PC-3 (cell line): ENCODE measurements at regions not wholly inside any gene's neighbourhood (a gene's known extent, or its start where the extent isn't known, plus 50 kb on each side); places are given as distances from the start of the nearest gene placed in this dataset.

Experiments
- ATAC-seq: fragments of 200-7000 bp; cut with Tn5 transposase; 2 replicates; pipeline ENCODE4 v1.9.1; 2020; ENCODE audit warnings: mild to moderate bottlenecking, moderate library complexity
- BruUV-seq: library from RNA; stranded (reverse); fragments of 400-500 nt; replicated peaks from 2 replicates; lab custom pipeline; 2021; lab: Mats Ljungman, UMichigan
- CTCF ChIA-PET: fragments of 300-600 bp; sonication (Branson Sonifier 250); formaldehyde crosslinking; loops from one replicate; lab custom pipeline; 2022; ENCODE audit warnings: antibody characterized with exemption; lab: Charles Lee
- POLR2A ChIA-PET: fragments of 300-600 bp; sonication (Branson Sonifier 250); formaldehyde crosslinking; loops from one replicate; lab custom pipeline; 2022; ENCODE audit warnings: antibody characterized with exemption; ENCODE audit not compliant: unreplicated experiment; lab: Charles Lee
- DNase-seq: peaks from one replicate; pipeline ENCODE4 v3.0.0-alpha.2; 2015
- H2AFZ ChIP-seq: fragments of 300-600 bp; sonication (generic); 2 replicates; pipeline ENCODE4 v1.6.0; 2016; ENCODE audit warnings: antibody characterized with exemption, low read length
- H3F3A ChIP-seq: fragments of 300-600 bp; sonication (generic); one replicate; pipeline ENCODE4 v1.6.0; 2017; ENCODE audit warnings: antibody characterized with exemption, low read length, control low read depth, mild to moderate bottlenecking; ENCODE audit not compliant: unreplicated experiment
- H3K27ac ChIP-seq: fragments of 300-600 bp; sonication (generic); 2 replicates; pipeline ENCODE4 v1.5.1; 2016; ENCODE audit warnings: mild to moderate bottlenecking, low read length
- H3K27me3 ChIP-seq: fragments of 300-600 bp; sonication (generic); 2 replicates; pipeline ENCODE4 v1.6.1; 2016; ENCODE audit warnings: low read length, mixed read lengths
- H3K36me3 ChIP-seq: fragments of 300-600 bp; sonication (generic); 2 replicates; pipeline ENCODE4 v1.6.1; 2016; ENCODE audit warnings: low read depth, mixed run types, low read length, mixed read lengths
- H3K4me1 ChIP-seq: fragments of 300-600 bp; sonication (generic); 2 replicates; pipeline ENCODE4 v1.5.1; 2016; ENCODE audit warnings: low read length; ENCODE audit not compliant: insufficient read depth
- H3K4me2 ChIP-seq: fragments of 300-600 bp; sonication (generic); 2 replicates; pipeline ENCODE4 v1.6.0; 2016; ENCODE audit warnings: low read length
- H3K4me3 ChIP-seq: fragments of 300-600 bp; sonication (generic); 2 replicates; pipeline ENCODE4 v1.5.1; 2016; ENCODE audit warnings: mild to moderate bottlenecking, low read length, mixed read lengths
- H3K79me2 ChIP-seq: fragments of 300-600 bp; sonication (generic); 2 replicates; pipeline ENCODE4 v1.6.1; 2017; ENCODE audit warnings: low read length, mixed read lengths
- H3K9ac ChIP-seq: fragments of 300-600 bp; sonication (generic); 2 replicates; pipeline ENCODE4 v1.6.0; 2016; ENCODE audit warnings: mild to moderate bottlenecking, low read length
- H3K9me2 ChIP-seq: fragments of 300-600 bp; sonication (generic); replicated peaks from 2 replicates; pipeline ENCODE4 v1.6.1; 2016; ENCODE audit warnings: mixed run types, low read length, mixed read lengths
- H3K9me3 ChIP-seq: fragments of 300-600 bp; sonication (generic); 2 replicates; pipeline ENCODE4 v1.6.1; 2016; ENCODE audit warnings: low read length, mixed read lengths
- H4K20me1 ChIP-seq: fragments of 300-600 bp; sonication (generic); 2 replicates; pipeline ENCODE4 v1.6.1; 2016; ENCODE audit warnings: low read length, mixed read lengths
- EZH2 ChIP-seq: fragments of 300-600 bp; sonication (generic); IDR thresholded peaks from one replicate; pipeline ENCODE4 v1.6.1; 2017; ENCODE audit warnings: antibody characterized with exemption, mild to moderate bottlenecking, low read length; ENCODE audit not compliant: unreplicated experiment
- EZH2phosphoT487 ChIP-seq: fragments of 300-600 bp; sonication (generic); IDR thresholded peaks from 2 replicates; pipeline ENCODE4 v1.6.1; 2018; ENCODE audit warnings: mild to moderate bottlenecking, antibody characterized with exemption, low read length, borderline replicate concordance
- intact Hi-C: fragments of 100-400 bp; cut with micrococcal nuclease; formaldehyde crosslinking; loops from 2 replicates; pipeline ENCODE4 v1.9.0; 2023
- TF ChIP-seq, protein P1 (sequence below): fragments of 300-600 bp; sonication (generic); conservative IDR thresholded peaks from 2 replicates; pipeline ENCODE4 v1.5.1; 2017; ENCODE audit warnings: antibody characterized with exemption, low read depth, mild to moderate bottlenecking, low read length

DNA sequence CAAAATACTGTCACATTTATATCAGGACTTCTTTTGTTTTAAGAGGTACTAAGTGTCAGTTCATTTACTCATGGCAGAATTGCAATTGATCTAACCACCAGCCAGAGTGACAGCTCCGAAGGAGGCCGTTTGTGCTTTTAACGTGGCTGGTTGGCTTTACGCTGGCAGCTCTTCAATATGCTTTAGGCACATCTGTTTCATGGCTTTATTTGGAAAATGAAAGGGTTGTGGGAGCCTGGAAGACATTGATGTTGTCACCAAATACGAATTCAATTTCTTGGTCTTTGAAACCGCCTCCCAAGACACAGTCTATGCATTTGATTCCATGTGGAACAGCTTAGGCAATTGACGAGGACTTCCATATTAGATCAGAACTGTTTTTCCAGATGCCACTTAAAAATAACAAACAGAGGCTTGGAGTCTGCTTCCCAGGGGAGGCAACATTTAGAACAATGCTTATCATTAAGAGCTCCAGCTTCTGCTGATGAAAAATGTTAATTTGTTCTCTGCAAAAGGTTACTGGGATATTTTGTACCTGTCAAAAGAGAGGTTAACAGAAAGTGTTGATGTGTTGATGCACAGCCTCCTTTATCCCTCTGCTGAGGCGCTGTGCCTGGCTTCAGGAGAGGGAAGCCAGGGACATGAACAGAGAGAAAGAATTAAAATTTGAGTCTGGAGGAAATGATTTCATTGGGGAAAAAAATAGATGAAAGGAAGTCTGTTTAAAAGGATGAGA lies 64.0 kb upstream of the TNFRSF19 start:
- Histone ChIP-seq H3K4me3 (no peak overlapping the region), H2AFZ (no peak overlapping the region), H3K27ac (peak overlapping the region; percentile 7; the same call in 1 of the 2 replicates), H3K4me2 (no peak overlapping the region), H3K36me3 (no peaks in the 10 kb centered on the region), H3F3A (no peaks in the 10 kb centered on the region), H3K9me2 (no peaks in the 10 kb centered on the region), H4K20me1 (no peaks in the 10 kb centered on the region), H3K4me1 (peaks cover 53% of the 10 kb centered on the region), H3K27me3 (no peaks in the 10 kb centered on the region), H3K9me3 (no peaks in the 10 kb centered on the region), H3K9ac (no peak overlapping the region), H3K79me2 (no peaks in the 10 kb centered on the region)
- POLR2A ChIA-PET, result no interaction called here
- BruUV-seq, result no TSS peak
- TF ChIP-seq, protein P1, sequence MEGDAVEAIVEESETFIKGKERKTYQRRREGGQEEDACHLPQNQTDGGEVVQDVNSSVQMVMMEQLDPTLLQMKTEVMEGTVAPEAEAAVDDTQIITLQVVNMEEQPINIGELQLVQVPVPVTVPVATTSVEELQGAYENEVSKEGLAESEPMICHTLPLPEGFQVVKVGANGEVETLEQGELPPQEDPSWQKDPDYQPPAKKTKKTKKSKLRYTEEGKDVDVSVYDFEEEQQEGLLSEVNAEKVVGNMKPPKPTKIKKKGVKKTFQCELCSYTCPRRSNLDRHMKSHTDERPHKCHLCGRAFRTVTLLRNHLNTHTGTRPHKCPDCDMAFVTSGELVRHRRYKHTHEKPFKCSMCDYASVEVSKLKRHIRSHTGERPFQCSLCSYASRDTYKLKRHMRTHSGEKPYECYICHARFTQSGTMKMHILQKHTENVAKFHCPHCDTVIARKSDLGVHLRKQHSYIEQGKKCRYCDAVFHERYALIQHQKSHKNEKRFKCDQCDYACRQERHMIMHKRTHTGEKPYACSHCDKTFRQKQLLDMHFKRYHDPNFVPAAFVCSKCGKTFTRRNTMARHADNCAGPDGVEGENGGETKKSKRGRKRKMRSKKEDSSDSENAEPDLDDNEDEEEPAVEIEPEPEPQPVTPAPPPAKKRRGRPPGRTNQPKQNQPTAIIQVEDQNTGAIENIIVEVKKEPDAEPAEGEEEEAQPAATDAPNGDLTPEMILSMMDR, result no peak
- no peak for TF ChIP-seq EZH2
- no peak for TF ChIP-seq EZH2phosphoT487
- intact Hi-C loops, result no loop called here
- CTCF ChIA-PET, result no interaction called here
- ATAC-seq (no peak), DNase-seq (no peak)

DNA sequence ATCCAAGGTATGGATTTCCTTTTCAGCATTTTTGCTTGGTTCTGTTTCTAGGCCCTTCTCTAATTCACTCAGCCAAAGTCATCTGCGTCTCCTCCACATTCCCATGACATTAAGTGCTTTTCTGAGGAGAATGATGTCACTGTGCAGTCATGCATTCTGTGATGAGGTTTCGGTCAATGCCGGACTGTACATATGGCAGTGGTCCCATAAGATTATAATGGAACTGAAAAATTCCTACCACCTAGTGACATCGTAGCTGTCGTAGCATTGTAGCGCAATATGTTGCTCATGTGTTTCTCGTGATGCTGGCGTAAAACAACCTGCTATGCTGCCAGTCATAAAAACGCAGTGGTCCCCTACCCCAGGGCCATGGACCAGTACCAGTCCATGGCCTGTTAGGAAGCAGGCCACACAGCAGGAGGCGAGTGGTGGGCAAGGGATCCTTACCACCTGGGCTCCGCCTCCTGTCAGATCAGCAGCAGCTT lies 63.4 kb upstream of the TNFRSF19 start:
- Histone ChIP-seq H4K20me1 (no peaks in the 10 kb centered on the region), H3K4me1 (peaks cover 56% of the 10 kb centered on the region), H3K9me2 (no peaks in the 10 kb centered on the region), H3K9me3 (no peaks in the 10 kb centered on the region), H3K4me3 (no peak overlapping the region), H3F3A (no peaks in the 10 kb centered on the region), H3K27me3 (no peaks in the 10 kb centered on the region), H3K9ac (no peak overlapping the region), H2AFZ (no peak overlapping the region), H3K79me2 (no peaks in the 10 kb centered on the region), H3K27ac (peak overlapping the region; percentile 7; the same call in 1 of the 2 replicates), H3K36me3 (no peaks in the 10 kb centered on the region), H3K4me2 (no peak overlapping the region)
- intact Hi-C loops, result no loop called here
- POLR2A ChIA-PET, result no interaction called here
- ATAC-seq, result no peak
- DNase-seq, result peak; percentile 17
- CTCF ChIA-PET, result no interaction called here
- TF ChIP-seq, protein P1, result no peak
- TF ChIP-seq EZH2, result no peak
- TF ChIP-seq EZH2phosphoT487, result no peak
- no TSS peak for BruUV-seq
